EL (cell line): ENCODE measurements at regions not wholly inside any gene's neighbourhood (a gene's known extent, or its start where the extent isn't known, plus 50 kb on each side); places are given as distances from the start of the nearest gene placed in this dataset.
"Not testable (repeated sequence)": the region's sequence is repeated elsewhere in the genome, so short reads cannot be mapped to it uniquely, and the experiment has no call there.

Experiments used
- DNase-seq: peaks from one replicate; pipeline ENCODE4 v3.0.0-alpha.2; 2016

DNA sequence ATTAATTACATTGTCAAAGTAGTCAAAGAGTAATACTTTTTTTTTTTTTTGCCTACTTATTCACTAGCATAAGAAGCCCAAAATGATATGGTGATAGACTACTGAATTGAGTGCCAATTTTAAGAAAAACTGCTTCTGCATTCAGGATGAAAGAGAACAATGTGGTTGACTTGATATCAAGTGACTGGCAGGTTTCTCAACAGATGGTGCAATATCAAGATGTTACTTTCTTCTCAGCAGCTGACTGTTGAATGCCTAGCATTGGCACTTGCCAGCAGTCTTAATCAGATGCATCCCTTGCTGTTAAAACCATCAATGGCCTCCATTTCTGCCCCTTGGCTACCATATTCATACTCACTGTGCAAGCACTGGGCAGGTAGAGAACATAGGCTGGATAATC lies 863.2 kb downstream of the GBE1 start:
- DNase-seq: no peak

DNA sequence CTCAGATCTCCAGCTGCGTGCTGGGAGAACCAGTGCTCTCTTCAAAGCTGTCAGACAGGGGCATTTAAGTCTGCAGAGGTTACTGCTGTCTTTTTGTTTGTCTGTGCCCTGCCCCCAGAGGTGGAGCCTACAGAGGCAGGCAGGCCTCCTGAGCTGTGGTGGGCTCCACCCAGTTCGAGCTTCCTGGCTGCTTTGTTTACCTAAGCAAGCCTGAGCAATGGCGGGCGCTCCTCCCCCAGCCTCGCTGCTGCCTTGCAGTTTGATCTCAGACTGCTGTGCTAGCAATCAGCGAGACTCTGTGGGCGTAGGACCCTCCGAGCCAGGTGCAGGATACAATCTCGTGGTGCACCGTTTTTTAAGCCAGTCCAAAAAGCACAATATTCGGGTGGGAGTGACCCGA lies 864.4 kb downstream of the GBE1 start:
- not testable (repeated sequence) for DNase-seq

DNA sequence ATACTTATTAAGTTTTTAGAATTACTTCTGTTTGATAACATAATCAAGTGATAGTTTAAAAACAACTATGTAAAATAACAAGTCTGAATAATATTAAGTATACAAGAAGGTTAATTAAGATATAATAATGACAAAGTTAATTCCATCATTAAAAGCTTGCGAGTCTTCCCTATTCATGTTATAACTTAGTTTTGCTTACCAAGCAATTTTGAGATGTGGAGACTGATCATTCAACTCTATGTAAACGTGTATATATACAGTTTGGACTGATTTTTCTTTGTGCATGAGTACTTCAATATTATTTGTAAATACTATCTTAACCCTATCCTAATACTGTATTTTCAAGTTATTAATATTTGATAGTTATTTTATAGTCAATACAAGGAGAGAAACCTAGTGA lies 870.9 kb downstream of the GBE1 start:
- DNase-seq: no peak

DNA sequence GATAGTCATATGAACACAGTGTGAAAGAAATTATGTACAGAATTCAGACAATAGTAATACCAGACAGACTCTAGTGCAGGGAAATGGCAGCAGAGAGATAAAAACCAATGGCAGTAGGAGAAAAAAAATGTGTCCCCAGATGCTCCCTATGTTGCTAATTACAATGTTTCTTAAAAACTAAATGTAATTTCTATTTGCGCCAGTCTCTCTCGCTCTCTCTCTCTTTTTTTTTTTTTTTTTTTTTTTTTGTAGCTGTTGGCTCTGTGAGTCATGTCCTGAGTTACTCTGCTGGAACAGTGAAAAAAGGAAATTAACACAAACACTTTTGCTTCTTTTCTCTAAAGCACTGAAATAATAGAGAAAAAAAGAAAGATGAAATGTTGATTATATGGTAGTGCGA lies 871.9 kb downstream of the GBE1 start:
- DNase-seq: no peak

DNA sequence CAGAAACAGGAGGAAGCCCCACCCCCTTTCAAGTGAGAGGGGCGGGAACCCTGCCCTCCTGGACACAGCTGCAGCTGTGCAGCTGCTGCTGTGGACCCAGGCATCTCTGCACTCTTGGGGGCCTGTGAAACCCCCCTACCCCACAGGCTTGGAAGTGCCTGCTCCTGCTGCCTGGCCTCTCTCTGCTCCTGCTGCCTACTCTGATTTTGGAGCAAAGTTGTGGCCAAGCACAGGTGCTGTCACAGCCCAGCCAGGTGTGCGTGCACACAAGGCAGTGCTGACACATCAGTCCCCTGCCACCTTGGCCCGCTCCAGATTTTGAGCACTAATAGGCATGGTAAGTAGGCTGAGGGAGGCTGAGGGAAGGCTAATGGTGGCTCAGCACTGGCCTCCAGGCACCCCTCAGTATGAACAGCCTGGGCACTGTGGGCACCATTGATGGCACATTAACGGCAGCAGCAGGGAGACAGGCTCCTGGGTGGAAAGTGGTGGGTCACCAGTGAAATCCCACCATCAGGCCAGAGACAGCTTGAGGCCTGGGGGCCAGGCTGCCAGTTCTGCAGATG lies 890.9 kb downstream of the GBE1 start:
- DNase-seq: no peak

DNA sequence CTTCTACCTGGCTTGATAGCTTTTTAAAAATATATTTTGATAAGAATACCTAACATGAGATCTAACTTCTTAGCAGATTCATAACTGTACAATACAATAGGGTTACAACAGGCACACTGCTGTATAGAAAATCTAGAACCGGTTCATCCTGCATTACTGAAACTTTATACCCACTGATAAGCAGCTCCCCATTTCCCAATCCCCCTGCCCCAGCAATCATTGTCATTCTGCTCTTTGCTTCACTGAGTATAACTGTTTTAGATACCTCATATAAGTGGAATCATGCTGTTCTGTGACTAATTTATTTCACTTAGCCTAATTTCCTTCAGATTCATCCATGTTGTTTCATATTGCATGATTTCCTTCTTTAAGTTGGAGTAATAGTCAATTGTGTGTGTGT lies 906.0 kb downstream of the GBE1 start:
- no peak for DNase-seq

DNA sequence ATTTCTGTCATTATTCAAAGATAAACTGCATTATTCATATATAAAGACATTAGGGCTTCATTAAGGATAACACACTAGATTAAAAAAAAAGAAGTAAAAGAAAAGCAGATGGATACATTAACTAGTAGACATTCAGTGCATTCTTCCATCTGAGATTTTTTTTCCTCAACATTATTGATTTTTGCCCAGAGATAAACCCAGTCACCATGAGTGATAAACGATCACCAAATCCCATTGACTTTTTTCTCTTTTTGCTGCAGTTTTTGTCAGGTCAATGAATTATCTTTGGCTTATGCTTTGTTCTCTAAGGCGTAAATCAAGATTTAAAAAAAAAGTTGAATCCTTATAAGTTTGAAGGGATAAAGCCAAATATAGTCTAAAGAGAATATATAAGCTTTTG lies 925.0 kb downstream of the GBE1 start:
- DNase-seq: no peak

DNA sequence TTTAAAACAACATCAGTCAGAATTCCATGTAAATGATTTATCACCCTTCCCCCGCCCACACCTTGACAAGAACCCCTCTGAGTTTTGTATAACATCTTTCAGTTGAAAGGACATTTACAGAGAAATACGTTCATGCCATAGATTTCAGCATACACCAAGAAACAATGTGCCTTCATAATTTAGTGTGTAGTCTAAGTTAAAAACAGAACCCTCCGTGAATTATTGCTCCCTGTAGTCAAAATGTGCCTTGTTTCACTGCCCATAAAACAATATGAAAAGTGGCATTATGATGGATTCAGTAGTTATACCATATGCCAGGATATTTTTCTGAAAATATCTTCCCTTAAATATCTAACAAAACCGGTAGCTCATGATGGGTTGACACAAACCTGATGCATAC lies 953.9 kb downstream of the GBE1 start:
- DNase-seq: no peak

DNA sequence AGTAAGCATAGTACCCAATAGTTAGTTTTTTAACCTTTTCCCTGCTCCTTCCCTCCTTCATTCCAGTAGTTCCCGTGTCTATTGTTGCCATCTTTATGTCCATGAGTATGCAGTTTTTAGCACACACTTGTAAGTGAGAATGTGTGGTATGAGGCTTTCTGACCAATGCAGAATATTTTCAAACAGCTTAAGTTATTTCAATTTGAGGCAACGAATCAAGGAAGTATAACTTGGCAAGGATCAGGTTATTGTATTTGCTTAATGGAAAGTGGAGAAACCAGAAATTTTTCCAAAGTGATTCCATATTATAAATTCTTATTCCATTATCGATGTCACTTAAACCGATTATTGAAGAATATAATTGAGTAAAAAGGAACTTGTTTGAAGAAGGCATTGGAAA lies 954.8 kb downstream of the GBE1 start:
- no peak for DNase-seq

DNA sequence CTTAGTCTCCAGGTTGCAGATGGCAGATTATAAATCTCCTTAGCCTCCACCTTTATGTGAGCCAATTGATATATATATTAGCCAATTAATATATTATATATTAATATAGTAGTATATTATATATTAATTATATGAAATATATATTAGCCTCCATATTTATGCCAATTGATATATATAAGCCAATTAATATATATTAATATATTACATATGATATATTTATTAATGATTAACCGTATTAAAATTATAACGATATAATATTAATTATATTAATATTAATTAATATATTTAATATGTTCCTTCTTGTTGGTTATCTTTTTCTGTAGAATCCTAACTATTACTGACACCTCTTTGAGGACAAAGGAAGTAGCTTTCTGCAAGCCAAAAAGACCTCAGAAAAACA lies 972.5 kb downstream of the GBE1 start:
- DNase-seq: no peak

DNA sequence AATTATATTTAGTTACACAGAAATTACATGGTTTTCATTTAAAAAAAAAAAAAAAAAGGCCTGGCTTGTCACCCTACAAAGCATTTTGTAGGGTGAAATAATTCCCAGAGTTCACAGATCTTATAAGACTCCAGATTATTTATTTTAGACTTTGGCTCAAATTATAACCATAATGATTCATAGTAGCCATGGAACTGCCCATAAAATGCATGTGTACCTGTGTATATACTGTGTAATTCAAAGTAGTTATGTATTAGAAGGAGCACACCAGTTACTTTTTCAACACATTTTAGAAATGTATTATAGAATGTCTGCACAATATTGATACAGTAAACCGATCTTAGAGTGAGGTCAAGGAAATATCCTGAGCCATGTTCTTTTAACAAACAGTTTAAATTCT lies 975.6 kb downstream of the GBE1 start:
- no peak for DNase-seq

DNA sequence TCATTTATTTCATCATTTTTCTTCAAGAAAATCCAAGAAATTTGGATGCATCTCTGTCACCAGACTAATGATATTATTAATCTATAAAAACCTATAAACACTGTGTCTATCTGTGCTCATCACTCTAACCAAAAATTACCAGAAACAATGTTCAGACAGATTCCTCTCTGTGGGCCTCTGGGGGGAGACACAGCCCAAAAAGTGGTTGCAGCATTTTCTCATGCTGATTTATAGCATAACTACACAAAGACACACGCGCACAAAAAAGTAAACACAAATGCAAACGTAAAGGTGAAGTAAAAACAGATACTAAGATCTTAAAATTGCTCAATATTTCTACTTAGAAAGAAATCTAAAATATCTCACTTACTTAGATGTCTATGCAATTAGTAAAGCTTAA lies 976.0 kb downstream of the GBE1 start:
- no peak for DNase-seq

DNA sequence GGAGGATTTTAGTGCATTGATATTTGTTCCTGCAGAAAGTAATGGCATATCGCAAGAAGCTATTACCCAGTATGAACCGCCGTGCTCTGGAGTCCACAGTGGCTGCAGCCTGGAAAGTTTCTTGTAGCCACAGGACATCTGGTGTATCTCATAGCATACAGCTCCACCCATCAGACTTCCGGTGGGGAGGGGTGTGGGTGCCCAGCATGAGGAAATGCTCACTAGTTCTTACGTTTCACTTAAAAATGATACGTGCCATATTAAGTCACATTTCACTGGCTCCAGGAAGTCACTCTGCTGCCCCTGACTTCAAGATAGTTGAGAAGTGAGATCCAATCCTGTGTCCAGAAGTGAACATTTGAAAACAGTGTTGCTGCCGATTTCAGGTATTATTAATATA lies 990.4 kb downstream of the GBE1 start:
- DNase-seq: no peak

DNA sequence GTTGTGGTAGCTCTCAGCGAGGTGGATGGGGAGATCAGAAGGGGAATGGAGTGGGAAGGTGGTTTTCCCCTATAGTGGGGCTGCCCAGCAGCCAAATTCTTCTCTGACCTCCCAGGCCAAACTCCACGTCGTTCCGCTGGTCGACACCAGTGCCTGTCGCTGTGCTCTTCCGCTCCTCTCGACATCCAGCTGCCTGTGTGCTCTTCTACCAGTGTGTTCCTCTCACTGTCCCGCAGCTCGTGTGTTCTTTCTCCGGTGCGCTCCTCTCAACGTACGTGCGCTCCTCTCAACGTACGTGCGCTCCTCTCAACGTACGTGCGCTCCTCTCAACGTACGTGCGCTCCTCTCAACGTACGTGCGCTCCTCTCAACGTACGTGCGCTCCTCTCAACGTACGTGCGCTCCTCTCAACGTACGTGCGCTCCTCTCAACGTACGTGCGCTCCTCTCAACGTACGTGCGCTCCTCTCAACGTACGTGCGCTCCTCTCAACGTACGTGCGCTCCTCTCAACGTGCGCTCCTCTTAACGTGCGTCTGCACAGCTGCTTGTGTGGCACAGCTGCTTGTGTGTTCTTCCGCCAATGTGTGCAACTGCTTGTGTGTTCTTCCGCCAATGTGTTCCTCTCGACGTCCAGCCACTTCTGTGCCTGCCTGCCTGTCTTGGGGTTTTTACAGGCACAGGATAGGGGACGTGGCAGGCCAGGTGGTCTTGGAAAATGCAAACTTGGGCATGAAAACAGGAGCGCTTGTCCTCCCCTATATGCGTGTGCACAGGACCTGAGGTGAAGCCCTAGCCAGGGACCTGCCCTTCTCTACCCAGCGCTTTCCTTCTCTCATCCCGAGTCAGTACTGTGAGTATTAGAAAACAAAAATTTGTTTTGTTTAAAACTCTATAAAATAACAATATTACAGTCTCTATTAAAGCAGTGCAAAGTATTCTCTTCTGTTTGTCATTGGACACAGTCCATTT lies 991.1 kb downstream of the GBE1 start:
- no peak for DNase-seq

DNA sequence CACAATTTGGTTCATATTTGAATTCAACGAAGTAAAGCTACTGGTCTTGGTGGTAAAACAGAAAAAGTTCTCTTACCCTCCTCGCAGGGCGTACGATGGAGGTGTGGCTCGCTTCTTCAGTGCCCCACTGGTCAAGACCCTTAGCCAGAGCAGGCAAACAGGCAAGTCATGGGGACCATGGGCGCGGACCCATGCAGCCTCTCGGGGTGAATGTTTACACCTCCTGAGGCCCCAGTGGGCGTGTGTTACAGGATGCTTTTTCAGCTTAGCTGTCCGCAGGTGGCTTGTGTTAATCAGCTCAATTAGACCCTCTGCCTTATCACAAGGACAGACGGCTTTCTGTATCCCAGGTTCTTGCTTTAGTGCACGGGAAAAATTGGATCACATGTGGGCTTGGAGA lies 991.8 kb downstream of the GBE1 start:
- no peak for DNase-seq

DNA sequence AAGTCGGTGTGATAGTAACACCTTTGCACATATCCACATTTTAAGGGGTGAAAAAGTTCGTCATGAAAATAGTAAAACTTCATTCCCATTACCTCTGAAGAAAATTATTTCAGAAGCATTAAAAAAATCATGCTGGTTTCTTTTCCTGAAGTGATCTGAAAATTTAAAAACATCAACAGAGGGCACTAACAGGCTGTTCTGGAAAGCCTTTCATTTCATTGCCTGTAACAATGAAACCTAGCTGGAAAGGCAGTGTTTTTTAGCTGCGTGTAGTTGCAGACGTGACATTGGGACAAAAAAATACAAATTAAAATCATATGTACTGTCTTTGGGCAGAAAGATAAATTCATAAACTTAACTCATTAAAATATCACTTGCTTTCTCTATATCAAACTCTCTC lies 993.8 kb downstream of the GBE1 start:
- no peak for DNase-seq

DNA sequence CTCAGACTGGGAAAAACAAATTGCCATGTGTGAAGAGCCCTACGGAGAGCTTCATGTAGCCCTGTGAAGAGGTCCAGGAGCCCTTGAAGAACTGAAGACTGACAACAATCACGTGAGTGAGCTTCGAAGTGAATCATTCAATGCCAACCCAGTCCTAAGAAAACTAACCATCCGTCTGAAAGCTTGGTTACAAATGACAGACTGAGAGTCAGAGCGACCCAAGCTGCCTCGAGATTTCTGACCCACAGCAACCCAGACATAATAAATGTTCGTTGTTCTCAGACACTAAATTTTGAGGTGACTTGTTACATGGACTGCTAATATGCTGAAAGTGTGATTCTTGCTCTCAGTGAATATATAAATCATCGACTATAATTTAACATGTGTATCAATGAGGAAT lies 987.2 kb upstream of the ROBO1 start:
- no peak for DNase-seq

DNA sequence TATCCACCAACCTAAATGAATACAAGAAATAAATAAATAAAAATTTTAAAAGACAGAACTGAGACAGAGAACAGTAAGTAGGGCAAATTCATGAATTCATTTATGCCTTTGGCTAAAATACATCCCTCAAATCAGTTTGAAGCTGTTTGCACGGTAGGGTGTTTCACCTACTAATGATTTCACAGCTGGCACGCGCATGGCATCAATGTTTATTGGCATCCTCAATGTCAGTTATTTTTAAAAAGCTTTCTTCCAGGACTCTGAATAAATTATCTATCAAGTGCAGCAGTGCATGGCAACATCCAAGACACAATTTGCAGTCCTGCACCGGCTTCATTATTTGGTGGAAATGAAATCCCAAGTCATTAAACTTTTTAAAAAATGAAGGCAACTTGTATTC lies 985.2 kb upstream of the ROBO1 start:
- DNase-seq: no peak

DNA sequence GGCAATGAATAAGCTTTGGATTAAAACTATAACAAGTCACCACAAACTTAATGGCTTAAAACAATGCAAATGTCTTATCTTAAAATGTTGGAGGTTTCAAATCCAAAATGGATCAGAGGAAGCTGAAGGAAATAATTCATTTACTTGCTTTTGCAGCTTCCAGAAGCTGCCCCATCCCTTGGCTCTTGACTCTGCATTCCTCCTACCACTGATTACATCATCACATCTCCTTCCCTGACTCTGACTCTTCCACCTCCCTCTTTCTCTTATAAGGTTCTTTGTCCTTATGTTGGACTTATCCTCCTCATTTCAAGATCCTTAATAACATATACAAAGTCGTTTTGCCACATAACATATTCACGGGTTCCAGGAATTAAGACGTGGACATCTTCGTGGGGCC lies 982.8 kb upstream of the ROBO1 start:
- no peak for DNase-seq

DNA sequence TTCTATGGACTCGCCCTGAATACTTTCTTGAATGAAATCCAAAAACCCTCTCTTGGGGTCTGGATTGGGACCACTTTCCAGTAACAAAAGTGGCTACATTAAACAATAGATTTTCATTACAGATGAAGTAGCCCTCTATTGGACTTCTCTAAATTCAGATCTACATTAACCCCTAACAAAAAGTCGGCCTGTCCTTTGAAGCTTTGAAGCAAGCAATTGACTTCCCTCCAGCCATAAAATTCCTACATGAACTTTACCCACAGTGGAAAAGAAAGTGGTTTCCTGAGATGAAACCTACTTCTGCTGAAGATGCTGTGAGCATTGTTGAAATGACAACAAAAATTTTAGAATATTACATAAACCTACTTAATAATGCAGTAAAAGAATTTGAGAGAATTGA lies 967.1 kb upstream of the ROBO1 start:
- no peak for DNase-seq

DNA sequence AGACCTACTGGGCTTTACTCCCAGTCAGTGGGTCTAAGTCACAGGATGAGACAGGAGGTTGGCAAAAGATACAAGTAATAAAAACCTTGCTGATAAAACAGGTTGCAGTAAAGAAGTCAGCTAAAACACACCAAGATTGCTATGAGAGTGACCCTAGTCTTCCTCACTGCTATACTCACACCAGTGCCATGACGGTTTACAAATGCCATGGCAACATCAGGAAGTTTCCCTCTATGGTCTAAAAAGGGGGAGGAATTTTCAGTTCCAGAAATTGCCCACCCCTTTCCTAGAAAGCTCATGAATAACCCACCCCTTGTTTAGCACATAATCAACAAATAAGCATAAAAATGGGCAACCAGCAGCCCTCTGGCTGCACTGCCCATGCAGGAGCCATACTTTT lies 966.7 kb upstream of the ROBO1 start:
- DNase-seq: no peak

DNA sequence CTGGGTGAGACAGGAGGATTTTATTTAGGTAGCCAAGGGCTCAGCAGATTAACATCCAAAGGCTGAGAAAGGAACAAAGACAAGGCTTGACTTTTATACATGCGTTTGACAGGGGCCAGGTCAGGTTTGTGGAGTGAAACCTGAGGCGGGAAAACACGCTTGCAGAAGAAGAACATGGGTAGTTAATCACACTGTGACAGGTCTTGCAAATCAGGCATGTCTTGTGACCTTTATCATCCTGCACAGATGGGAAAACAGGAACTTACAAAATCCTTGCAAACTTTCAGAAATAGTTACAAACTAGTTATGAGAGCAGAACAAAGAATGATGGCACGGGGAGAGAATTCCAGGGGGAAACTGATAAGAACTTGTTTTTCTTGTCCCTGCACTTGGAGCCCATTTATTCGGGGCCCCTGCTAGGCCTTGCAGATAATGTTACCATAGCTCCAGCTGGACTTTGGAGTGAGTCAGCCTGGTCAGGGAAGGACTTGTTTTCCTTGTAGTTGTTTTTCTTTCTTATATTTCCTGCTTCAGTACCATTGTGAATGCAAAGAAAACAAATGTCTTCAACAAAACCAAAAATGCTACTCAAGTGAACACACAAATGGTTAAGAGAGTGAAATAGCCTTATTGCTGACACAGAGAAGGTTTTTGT lies 965.9 kb upstream of the ROBO1 start:
- DNase-seq: peak; percentile 5

DNA sequence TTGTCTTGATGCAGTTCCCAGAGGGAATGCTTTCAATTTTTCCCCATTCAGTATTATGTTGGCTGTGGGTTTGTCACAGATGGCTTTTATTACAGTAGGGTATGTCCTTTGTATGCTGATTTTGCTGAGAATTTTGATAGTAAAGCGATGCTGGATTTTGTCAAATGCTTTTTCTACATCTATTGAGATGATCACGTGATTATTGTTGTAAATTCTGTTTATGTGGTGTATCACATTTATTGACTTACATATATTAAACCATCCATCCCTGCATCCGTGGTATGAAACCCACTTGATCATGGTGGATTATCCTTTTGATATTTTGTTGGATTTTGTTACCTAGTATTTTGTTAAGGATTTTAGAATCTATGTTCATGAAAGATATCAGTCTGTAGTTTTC lies 959.8 kb upstream of the ROBO1 start:
- DNase-seq: not testable (repeated sequence)
